ENCODE measurements at regions not wholly inside any gene's neighbourhood (a gene's known extent, or its start where the extent isn't known, plus 50 kb on each side); places are given as distances from the start of the nearest gene placed in this dataset.

- no peak for TF ChIP-seq CTCF (IDR thresholded peaks at IDR 0.05; ENCODE audit: low read length)
- no peak for TF ChIP-seq EZH2 (optimal IDR thresholded peaks at IDR 0.05; ENCODE audit: low read depth, low read length)
- TF ChIP-seq EZH2phosphoT487 (IDR thresholded peaks at IDR 0.05; ENCODE audit: low read length), result no peak
Measured at GRCh38 chr2:57465967-57466366, 580.6 kb upstream of the VRK2 start.
